C1 segment of cervical spinal cord (tissue), 14 donors: ENCODE measurements at regions not wholly inside any gene's neighbourhood (a gene's known extent, or its start where the extent isn't known, plus 50 kb on each side); places are given as distances from the start of the nearest gene placed in this dataset.

ENCODE experiments used
- DNase-seq, 14 donors: peaks; one replicate each; lab custom pipeline; 2025; lab: John Stamatoyannopoulos, UW

GRCh38 chr2:16279641-16280040 is 339.3 kb downstream of the MYCN start:
- DNase-seq, result no peak

- DNase-seq, result no peak
Measured at GRCh38 chr2:16279201-16279570, 338.8 kb downstream of the MYCN start.

GRCh38 chr2:16278421-16279200 is 338.3 kb downstream of the MYCN start:
- no peak for DNase-seq

- DNase-seq, result no peak
Measured at GRCh38 chr2:16277117-16277516, 336.8 kb downstream of the MYCN start.

GRCh38 chr2:16275661-16276060 is 335.3 kb downstream of the MYCN start:
- DNase-seq, result no peak

- DNase-seq, result no peak
Measured at GRCh38 chr2:16275131-16275530, 334.8 kb downstream of the MYCN start.

GRCh38 chr2:16273111-16273510 is 332.8 kb downstream of the MYCN start:
- no peak for DNase-seq

- no peak for DNase-seq
Measured at GRCh38 chr2:16272038-16272788, 331.9 kb downstream of the MYCN start.

- no peak for DNase-seq
Measured at GRCh38 chr2:16271231-16271896, 331.0 kb downstream of the MYCN start.

GRCh38 chr2:16270441-16270840 is 330.1 kb downstream of the MYCN start:
- DNase-seq, result no peak

- no peak for DNase-seq
Measured at GRCh38 chr2:16268301-16269000, 328.1 kb downstream of the MYCN start.

GRCh38 chr2:16266571-16266970 is 326.2 kb downstream of the MYCN start:
- DNase-seq, result no peak

GRCh38 chr2:16264931-16265540 is 324.7 kb downstream of the MYCN start:
- DNase-seq, result no peak

- DNase-seq, result no peak
Measured at GRCh38 chr2:16264491-16264890, 324.1 kb downstream of the MYCN start.

GRCh38 chr2:16263241-16263890 is 323.0 kb downstream of the MYCN start:
- DNase-seq, result no peak

GRCh38 chr2:16262526-16263178 is 322.3 kb downstream of the MYCN start:
- DNase-seq, result no peak

- DNase-seq, result no peak
Measured at GRCh38 chr2:16261791-16262190, 321.4 kb downstream of the MYCN start.

- no peak for DNase-seq
Measured at GRCh38 chr2:16261071-16261470, 320.7 kb downstream of the MYCN start.

GRCh38 chr2:16260041-16260830 is 319.9 kb downstream of the MYCN start:
- no peak for DNase-seq

GRCh38 chr2:16259010-16259409 is 318.7 kb downstream of the MYCN start:
- no peak for DNase-seq
